Osteocyte (in vitro differentiated cells): ENCODE measurements at regions not wholly inside any gene's neighbourhood (a gene's known extent, or its start where the extent isn't known, plus 50 kb on each side); places are given as distances from the start of the nearest gene placed in this dataset.
"Not testable (repeated sequence)": the region's sequence is repeated elsewhere in the genome, so short reads cannot be mapped to it uniquely, and the experiment has no call there.

Source experiments
- DNase-seq: peaks from one replicate; pipeline ENCODE4 v3.0.0; 2021; ENCODE audit warnings: mixed read lengths; ENCODE audit not compliant: unreplicated experiment; ENCODE audit errors: extremely low spot score
- H3K27ac Mint-ChIP-seq: one replicate; pipeline ENCODE4 v1.8.0; 2021; ENCODE audit warnings: mild to moderate bottlenecking, mixed read lengths; ENCODE audit not compliant: unreplicated experiment
- H3K27me3 Mint-ChIP-seq: one replicate; pipeline ENCODE4 v1.8.0; 2021; ENCODE audit warnings: mixed read lengths; ENCODE audit not compliant: unreplicated experiment
- H3K36me3 Mint-ChIP-seq: one replicate; pipeline ENCODE4 v1.8.0; 2021; ENCODE audit warnings: mixed read lengths; ENCODE audit not compliant: unreplicated experiment
- H3K4me1 Mint-ChIP-seq: one replicate; pipeline ENCODE4 v1.8.0; 2021; ENCODE audit warnings: mixed read lengths; ENCODE audit not compliant: unreplicated experiment
- H3K4me3 Mint-ChIP-seq: one replicate; pipeline ENCODE4 v1.8.0; 2021; ENCODE audit warnings: mild to moderate bottlenecking, moderate library complexity, mixed read lengths; ENCODE audit not compliant: unreplicated experiment
- H3K9me3 Mint-ChIP-seq: one replicate; pipeline ENCODE4 v1.8.0; 2021; ENCODE audit warnings: mixed read lengths; ENCODE audit not compliant: unreplicated experiment
- CTCF ChIP-seq: fragments of 200-600 bp; sonication (generic); IDR thresholded peaks from 2 replicates; pipeline ENCODE4 v1.5.0; 2021; ENCODE audit warnings: antibody characterized with exemption, mild to moderate bottlenecking, moderate library complexity

- no peak for TF ChIP-seq CTCF
- peaks cover 24% of the 10 kb centered on the region for H3K36me3 Mint-ChIP-seq
- no peak for DNase-seq
- peaks cover 43% of the 10 kb centered on the region for H3K9me3 Mint-ChIP-seq
- peaks cover 2% of the 10 kb centered on the region for H3K4me1 Mint-ChIP-seq
- H3K27ac Mint-ChIP-seq, result no peak overlapping the region
- no peaks in the 10 kb centered on the region for H3K27me3 Mint-ChIP-seq
- no peak overlapping the region for H3K4me3 Mint-ChIP-seq
These were observed 641.6 kb downstream of the ANKRD50 start for GRCh38 chr4:124070688-124071484.

GRCh38 chr4:124075276-124075675 is 637.3 kb downstream of the ANKRD50 start:
- not testable (repeated sequence) for H3K27me3 Mint-ChIP-seq, DNase-seq, H3K27ac Mint-ChIP-seq, H3K4me1 Mint-ChIP-seq, H3K4me3 Mint-ChIP-seq
- peaks cover 23% of the 10 kb centered on the region for H3K36me3 Mint-ChIP-seq
- peaks cover 50% of the 10 kb centered on the region for H3K9me3 Mint-ChIP-seq

- H3K4me1 Mint-ChIP-seq, result peaks cover 5% of the 10 kb centered on the region
- H3K36me3 Mint-ChIP-seq, result peaks cover 14% of the 10 kb centered on the region
- no peak overlapping the region for H3K4me3 Mint-ChIP-seq
- H3K27ac Mint-ChIP-seq, result no peak overlapping the region
- no peak for DNase-seq
- H3K9me3 Mint-ChIP-seq, result peaks cover 30% of the 10 kb centered on the region
- TF ChIP-seq CTCF, result no peak
- H3K27me3 Mint-ChIP-seq, result no peaks in the 10 kb centered on the region
These were observed 633.3 kb downstream of the ANKRD50 start for GRCh38 chr4:124079174-124079780.

- Mint-ChIP-seq H3K36me3 (peaks cover 8% of the 10 kb centered on the region), H3K4me1 (peaks cover 10% of the 10 kb centered on the region), H3K9me3 (peaks cover 21% of the 10 kb centered on the region), H3K27me3 (no peaks in the 10 kb centered on the region), H3K4me3 (no peak overlapping the region), H3K27ac (no peak overlapping the region)
- DNase-seq, result no peak
- no peak for TF ChIP-seq CTCF
These were observed 628.8 kb downstream of the ANKRD50 start for GRCh38 chr4:124083711-124084110.

- H3K4me1 Mint-ChIP-seq, result peaks cover 8% of the 10 kb centered on the region
- no peak for DNase-seq
- no peak overlapping the region for H3K4me3 Mint-ChIP-seq
- TF ChIP-seq CTCF, result no peak
- H3K9me3 Mint-ChIP-seq, result peaks cover 12% of the 10 kb centered on the region
- H3K27me3 Mint-ChIP-seq, result no peaks in the 10 kb centered on the region
- H3K27ac Mint-ChIP-seq, result no peak overlapping the region
- peaks cover 3% of the 10 kb centered on the region for H3K36me3 Mint-ChIP-seq
These were observed 626.9 kb downstream of the ANKRD50 start for GRCh38 chr4:124085561-124086180.
